Activated T-cell treated with anti-CD3 and anti-CD28 coated beads for 24 hours (primary cell): ENCODE measurements at regions not wholly inside any gene's neighbourhood (a gene's known extent, or its start where the extent isn't known, plus 50 kb on each side); places are given as distances from the start of the nearest gene placed in this dataset.

Experiments used
- DNase-seq: peaks from one replicate; pipeline ENCODE4 v3.0.0-alpha.2; 2020; ENCODE audit warnings: low read depth

- DNase-seq = no peak
Observed at GRCh38 chr1:29706936-29707335, 470.6 kb downstream of the PTPRU start.

DNA sequence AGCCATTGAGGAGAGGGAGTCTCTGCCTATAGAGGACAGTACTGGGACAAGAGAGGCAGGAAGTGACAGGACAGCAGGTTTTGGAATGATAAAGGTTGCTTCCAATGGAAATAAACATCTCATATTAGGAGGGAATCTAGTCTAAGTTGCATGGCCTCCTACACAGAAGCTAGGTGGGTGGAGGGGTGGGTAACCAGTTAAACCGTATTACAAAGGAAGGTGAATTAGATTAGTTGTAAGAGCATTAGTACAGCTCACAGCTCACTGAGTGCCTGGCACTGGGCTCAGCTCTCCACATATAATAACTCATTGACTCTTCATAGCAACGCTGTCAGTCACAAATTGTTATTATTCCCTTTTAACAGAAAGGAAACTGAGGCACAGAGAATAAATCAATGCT, 468.1 kb downstream of the PTPRU start:
- DNase-seq = no peak

GRCh38 chr1:29703596-29704370, 467.5 kb downstream of the PTPRU start:
- DNase-seq = no peak

DNA sequence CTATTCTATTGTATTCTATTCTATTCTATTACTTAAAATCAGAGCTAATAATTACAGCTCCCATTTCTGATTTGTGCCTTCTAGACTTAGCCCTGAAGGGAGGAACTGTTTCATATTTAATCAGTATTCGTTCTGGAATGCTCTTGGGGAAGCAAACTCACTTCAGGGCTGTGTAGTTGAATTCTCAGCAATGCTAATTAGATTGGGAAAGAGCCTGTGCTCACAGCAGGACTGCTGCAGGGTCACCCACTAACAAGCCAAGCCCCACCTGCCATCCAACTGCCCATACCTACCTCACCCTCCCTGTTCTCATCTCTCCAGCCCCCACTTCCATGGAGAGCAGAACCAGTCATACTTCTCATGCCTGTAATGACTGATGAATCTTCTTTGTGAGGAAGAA, 464.2 kb downstream of the PTPRU start:
- no peak for DNase-seq

- no peak for DNase-seq
Observed at GRCh38 chr1:29698626-29699025, 462.3 kb downstream of the PTPRU start.

DNA sequence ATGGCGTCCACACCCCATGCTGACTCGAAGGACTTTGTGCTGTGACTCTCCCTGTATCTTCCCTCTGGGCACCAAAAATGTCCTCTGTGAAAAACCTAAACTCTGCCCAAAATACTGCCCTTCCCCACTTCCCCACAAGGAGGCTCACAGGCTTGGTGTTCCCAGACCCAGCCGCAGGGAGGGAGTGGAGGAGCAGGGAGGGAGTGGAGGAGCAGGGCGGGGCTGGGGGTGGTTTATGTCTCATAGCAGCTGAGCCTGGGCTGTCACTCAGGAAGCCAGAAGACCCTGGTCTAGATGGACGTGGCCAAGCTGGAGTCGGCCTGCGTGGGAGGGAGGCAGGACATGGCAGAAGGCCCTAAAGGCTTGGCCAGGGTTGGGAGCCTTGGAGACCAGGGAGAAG, 461.7 kb downstream of the PTPRU start:
- DNase-seq = no peak

- no peak for DNase-seq
Observed at GRCh38 chr1:29697391-29697780, 461.1 kb downstream of the PTPRU start.

DNA sequence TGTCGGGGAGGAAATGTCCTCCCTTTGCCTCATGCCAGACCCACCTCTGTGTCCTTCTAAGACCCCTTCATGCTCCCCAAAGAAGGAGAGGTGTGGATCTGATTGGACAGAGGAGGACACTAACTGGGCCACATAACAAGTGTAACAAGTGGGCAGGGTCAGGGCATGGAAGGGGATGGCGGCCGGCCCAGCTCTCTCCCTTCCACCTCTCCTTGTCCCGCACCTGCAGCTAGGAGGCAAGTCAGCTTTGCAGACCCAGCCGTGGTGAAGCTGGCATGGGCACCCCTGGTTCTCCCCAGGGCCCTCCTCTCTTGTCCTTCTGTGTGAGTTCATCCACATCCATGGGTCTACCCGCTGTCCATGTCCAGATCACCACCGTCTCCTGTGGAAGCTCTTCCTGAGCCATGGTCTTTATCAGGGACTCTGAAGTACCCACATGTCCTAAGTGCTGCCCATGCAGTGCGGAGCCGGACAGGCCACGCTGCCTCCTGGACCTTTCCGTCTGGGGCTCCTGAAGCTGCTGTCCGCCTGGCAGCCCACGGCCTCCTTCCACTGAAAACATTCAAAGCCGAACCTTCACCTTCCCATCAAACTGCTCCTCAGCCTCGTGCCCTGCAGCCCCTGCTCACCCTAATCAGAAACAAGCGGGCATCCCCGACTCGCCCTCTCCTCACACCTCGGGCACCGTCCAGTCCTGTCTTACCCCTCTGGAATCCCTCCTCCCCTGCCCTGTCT, 460.5 kb downstream of the PTPRU start:
- no peak for DNase-seq

DNA sequence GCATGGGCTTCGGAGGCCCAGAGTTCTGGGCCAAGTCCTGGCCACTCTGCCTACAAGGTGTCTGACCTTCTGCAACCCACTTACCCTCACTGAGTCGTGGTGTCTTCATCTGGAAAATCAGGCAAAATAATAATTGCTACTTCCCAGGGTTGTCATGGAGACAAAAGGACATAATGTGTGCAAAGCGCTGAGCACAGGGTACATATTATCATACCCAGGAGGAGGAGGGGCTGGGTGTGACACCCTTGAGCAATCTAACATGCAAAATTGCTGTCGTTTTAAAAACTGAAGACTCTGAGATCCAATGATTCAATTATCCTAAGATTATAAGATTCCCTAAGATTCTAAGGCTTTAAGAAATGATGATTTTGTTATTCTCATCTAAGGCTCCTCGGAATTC, 459.5 kb downstream of the PTPRU start:
- DNase-seq = no peak

DNA sequence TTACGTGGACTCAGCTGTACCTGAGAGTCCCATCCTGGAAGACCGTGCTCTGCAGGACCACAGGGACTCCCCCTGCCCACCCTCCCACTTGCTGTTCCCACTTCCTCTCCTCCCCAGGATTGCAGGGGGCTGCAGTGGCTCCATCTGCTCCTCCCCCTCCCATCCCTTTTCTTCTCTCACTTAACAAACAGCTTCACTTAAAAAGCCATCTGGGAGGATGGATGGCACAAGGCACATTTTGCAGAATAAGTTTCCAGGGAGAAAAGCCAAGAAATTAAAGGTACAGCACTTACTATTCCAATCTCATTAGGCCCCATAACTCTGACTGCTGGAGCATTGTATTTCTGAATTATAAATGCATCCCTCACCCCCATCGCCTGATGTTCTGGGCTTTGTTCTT, 458.7 kb downstream of the PTPRU start:
- DNase-seq = no peak

DNA sequence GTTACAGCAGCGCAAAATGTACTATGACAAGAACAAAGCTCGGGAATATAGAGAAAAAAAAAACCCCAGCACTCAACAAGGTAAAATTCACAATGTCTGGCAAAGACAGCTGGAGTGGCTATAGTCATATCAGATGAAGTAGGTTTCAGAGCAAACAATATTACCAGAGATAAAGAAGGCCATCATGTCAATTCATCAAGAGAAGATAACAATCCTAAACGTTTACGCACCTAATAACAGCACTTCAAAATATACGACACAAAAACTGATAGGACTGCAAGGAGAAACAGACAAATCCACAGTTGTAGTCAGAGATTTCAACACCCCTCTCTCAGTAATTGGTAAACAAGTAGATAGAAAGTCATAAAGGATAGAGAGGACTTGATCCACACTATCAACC, 455.2 kb downstream of the PTPRU start:
- DNase-seq = no peak

DNA sequence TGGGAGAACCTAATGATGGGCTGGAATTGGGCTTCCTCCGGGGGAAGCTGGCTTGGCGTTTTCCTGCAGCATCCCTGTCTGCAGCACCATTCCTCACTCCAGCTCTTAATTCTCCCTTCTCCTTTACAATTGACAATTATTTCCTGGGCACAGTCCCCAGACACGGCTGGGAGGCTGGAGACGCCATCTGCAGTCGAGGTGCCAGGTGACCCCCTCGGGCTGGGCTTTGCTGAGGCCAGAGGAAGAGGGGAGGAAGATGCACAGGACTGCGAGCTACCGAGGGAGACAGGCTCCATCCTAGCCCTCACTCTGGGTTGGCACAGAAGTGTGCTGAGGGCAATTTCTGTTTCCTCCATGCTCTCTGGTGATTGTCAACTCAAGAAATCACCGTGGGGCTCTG, 453.8 kb downstream of the PTPRU start:
- no peak for DNase-seq

DNA sequence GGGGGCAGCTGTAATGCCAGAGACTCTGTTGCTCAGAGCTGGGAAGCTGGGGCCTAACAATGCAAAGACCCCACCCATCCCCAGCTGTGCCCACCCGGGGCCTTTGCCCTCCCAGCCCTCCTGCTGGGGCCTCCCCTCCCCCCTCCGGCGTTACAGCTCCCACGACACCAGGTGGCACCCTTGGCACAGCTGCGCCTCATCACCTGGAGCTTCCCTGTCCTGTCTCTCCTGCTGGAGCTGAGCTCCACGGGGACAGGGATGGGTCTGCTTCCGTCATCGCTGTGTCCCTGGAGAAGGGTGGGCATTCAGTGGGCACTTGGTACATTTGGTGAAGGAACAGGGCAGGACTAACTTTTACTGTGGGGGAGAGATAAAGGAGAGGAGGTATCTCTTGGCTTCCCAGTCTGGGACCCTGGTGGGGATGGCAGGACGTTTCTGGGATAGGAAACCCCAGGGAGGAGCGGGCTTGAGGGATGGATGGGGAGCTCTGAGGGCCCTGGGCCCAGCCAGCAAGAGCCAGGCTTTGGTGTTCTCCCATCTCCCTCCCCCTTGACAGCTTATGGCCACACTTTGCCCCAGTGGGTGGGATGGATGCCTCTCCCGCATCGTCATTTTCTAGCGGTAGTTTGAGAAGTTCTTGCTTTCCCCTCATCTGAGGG, 453.2 kb downstream of the PTPRU start:
- DNase-seq = no peak

DNA sequence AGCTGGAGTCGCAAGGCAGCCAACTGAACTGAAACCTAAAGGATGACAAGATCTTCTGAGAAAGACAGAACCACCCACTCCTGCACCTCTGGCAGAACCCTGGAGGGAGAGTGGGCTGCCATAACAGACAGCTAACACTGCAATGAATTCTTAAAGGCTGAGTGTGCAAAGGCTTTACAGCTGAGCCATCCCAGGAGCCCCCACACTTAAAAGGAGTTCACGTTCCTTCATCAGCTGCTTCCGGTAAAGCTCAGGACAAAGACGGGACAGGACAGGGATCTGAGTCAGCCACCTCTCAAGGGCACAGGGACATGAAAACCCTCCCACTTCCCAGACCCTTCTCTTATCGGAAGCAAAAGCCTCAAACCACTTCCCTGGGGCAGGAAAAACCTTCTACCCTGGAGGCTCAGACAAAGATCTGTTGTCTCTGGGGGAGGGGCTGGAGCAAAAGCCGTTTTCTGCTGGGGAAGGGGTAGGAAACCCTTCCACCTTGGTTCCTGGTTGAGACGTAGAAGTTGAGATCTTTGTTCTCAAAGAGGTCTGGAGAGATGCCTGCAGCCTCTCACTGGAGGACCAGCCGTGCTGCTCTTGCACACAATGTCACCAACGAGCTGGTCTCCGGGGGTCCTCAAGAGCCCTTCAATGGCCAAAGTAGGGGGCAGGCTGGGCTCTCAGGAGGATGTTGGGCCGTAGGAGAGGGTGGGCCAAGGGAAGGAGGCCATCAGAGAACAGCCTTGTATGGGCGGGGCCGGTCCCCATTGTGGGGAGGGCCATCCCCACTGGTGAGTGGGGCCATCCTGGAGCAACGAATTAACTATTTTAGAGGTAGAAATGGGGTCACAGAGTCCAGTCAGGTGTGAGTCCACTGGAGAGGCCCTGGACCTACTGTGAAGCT, 452.4 kb downstream of the PTPRU start:
- no peak for DNase-seq

DNA sequence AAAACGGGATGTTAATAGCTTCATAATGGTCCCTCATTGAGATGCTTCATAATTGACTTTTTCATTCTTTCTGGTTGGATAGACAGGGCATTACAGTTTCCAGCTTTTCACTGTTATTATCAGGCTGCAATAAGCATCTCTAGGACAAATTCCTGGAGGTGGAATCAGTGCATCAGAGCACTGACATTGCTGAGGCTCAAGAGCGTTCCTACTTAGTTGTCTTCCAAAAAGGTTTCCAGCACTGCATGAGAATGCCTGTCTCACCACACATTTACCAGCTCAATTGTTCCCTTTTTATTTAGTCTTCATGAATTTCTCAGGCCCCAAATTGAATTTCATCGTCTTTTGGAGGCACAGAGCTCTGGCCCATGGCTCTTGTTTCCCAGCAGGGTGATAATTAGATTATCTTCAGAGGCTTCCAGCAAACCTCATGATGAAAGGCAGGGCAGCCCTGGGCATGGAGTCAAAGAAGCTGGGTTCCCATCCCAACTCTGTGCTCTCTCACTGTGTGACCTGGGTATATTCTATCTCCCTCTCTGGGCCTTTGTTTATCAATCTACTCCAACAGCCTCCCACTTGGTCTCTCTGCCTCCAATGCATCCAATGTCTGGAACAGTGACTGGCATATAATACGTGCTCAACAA, 451.4 kb downstream of the PTPRU start:
- no peak for DNase-seq

DNA sequence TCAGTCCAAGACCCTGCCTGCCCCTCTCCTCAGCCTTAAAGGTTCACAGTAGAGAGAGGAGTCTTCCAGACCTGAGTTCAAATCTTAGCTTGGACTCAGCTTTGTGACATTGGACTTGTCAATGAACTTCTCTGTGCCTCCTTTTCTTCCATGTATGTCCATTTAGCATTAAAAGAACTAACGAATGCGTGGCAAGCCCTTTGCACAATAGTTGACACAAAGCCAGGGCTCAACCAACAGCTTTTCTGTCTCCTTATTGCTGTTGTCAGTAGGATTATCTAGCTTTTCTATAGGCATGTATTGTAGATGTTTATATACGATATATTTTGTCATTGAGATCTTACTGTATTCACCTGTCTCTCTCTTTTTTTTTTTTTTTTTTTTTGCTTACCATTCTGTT, 450.8 kb downstream of the PTPRU start:
- DNase-seq = no peak

GRCh38 chr1:29686012-29686930, 449.9 kb downstream of the PTPRU start:
- no peak for DNase-seq

GRCh38 chr1:29685387-29685786, 449.1 kb downstream of the PTPRU start:
- no peak for DNase-seq

DNA sequence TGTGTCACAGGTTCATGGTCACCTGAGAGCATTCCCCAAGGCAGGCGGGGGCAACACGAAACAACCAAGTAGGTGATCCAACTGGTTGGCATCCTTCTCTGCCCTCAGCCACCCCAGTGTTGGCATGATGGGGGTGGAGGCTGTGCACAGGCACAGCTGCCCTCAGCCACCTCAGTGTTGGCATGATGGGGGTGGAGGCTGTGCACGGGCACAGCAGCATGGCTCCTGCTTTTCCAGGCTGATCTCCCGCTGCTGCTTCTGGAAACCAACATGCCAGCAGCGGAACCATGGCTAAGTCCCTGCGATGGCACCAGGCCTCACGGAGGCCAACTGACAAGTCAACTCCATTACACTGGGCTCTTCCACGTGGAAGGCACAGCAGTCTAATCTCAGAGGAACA, 447.8 kb downstream of the PTPRU start:
- DNase-seq = no peak

DNA sequence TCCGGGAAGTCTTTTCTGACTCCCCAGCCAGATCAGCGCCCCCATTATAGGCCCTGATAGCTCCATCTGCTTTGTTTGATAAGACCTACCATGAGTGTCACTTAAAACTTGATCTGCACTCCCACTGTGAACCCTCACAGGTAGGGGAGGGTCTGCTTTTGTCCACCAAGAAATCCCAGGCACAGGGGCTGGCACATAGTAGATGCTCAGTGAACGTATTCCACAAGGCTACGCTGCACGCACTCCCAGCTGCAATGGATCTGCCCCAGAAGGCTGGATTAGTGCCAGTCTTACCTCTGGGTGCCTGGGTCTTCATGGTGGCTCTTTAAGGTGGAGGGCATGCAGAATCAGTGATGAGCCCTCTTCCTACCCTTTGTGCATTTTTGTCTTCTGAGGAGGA, 447.1 kb downstream of the PTPRU start:
- no peak for DNase-seq

DNA sequence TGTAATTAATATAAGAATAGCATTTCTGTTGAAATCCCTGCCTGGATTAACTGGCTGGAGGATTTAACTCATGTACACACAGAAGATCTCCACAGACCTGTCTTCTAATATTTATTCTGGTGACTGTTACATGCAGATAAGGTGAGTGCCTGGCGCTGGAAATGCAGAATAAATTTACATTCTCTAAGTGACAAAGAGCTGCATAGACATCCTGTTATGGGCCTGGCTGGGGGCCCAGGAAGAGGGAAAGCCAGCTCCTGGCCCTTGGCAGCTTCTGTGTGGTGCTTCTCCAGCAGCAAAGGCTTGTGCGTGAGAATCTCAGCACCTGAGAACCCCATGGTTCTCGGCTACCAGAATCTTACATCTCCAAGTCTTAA, 446.6 kb downstream of the PTPRU start:
- no peak for DNase-seq
